Motor neuron (in vitro differentiated cells): ENCODE measurements at regions not wholly inside any gene's neighbourhood (a gene's known extent, or its start where the extent isn't known, plus 50 kb on each side); places are given as distances from the start of the nearest gene placed in this dataset.

Experiments
- ATAC-seq, 8 experiments: fragments of 200-7000 bp; cut with Tn5 transposase; replicated peaks in 6 of 8; 2 replicates each; pipeline ENCODE4 v1.8.0; 2021; ENCODE audit warnings: mild to moderate bottlenecking in 8 of 8, moderate library complexity in 8 of 8
- H3K27ac ChIP-seq, 2 donors: fragments of 250-450 bp; sonication (Bioruptor Pico); 2 replicates each; pipeline ENCODE4 v1.9.0; 2021; ENCODE audit warnings: antibody characterized with exemption in 2 of 2, mild to moderate bottlenecking in 2 of 2, moderate library complexity in 1 of 2
- H3K4me1 ChIP-seq, 2 donors: fragments of 250-450 bp; sonication (Bioruptor Pico); replicated peaks in 1 of 2; 2 replicates each; pipeline ENCODE4 v1.6.1; 2021; ENCODE audit warnings: antibody characterized with exemption in 2 of 2, mild to moderate bottlenecking in 2 of 2, moderate library complexity in 1 of 2
- H3K4me3 ChIP-seq, 5 donors: fragments of 250-450 bp; sonication (Bioruptor Pico); 2 replicates each; pipeline ENCODE4 v1.9.0; 2021; ENCODE audit warnings: antibody characterized with exemption in 5 of 5, mild to moderate bottlenecking in 5 of 5, moderate library complexity in 4 of 5
- WGBS, 10 experiments: fragments of 450-650 bp; shearing (Covaris generic); methylation state at CpG; one replicate each; pipeline ENCODE4 v1.0.0; 2022; 5-methylcytosine and 5-hydroxymethylcytosine counted together
- in situ Hi-C, 9 experiments: fragments of 400-800 bp; cut with MboI; loops; one replicate each; pipeline ENCODE4 v1.15.0; 2021; ENCODE audit warnings: low sequenced_read_pairs in 9 of 9, low pct_unique_long_range_greater_than_20kb in 2 of 9; ENCODE audit not compliant: unreplicated experiment in 9 of 9

GRCh38 chr1:79295967-79296366, 289.4 kb upstream of the ADGRL4 start:
- Histone ChIP-seq H3K4me1 (no peaks in the 10 kb centered on the region), H3K4me3 (no peak overlapping the region), H3K27ac (no peak overlapping the region)
- ATAC-seq, result no peak
- WGBS, 10 experiments, result 0 to 100% (median 83%) methylated on average over 1 to 3 of the region's 3 CpGs
- in situ Hi-C loops, result no loop called here

- in situ Hi-C loops, result no loop called here
- no peak for ATAC-seq
- H3K4me3 ChIP-seq, result no peak overlapping the region
- H3K27ac ChIP-seq, result no peak overlapping the region
- 83 to 100% (median 100%) methylated on average over 1 of the region's 1 CpG; no CpG with 5 or more reads in 2 of the 10 experiments for WGBS, 10 experiments
- H3K4me1 ChIP-seq, result no peaks in the 10 kb centered on the region
These were observed 287.1 kb upstream of the ADGRL4 start for GRCh38 chr1:79293611-79294010.

DNA sequence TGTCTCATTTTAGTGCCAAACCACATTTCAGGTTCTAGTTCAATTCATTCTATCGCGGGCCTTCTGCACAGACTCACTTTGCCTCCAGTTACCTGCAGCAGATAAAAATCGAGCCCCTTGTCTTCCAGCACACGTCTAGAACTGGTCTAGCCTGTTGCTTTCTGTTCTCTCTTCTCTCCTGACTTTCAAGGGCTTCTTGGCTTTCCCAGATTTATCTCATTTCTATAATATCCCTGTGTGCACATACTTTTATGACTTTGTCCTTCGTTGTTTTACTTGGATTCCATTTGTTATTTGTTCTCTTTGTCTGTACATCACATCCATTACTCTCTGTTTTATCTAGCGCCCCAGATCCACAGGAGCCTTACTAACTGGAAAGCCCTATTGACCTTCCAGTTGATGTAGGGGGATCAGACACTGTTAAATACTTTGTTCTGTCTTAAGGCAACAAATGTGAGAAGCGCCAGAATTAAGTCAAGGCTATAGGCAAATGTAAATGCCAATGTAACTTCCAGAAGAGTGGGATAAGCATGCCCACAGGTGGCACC, 284.5 kb upstream of the ADGRL4 start:
- Histone ChIP-seq H3K4me1 (no peaks in the 10 kb centered on the region), H3K27ac (no peak overlapping the region), H3K4me3 (no peak overlapping the region)
- in situ Hi-C loops, result no loop called here
- 66 to 94% (median 86%) methylated on average over 3 to 7 of the region's 7 CpGs; no CpG with 5 or more reads in 1 of the 10 experiments for WGBS, 10 experiments
- no peak for ATAC-seq

- WGBS, 10 experiments, result 7 to 100% (median 53%) methylated on average over 1 to 2 of the region's 2 CpGs; no CpG with 5 or more reads in 2 of the 10 experiments
- no peaks in the 10 kb centered on the region for H3K4me1 ChIP-seq
- peak in 2 of 8 experiments; percentile 55 to 66 for ATAC-seq
- no peak overlapping the region for H3K27ac ChIP-seq
- H3K4me3 ChIP-seq, result no peak overlapping the region
- in situ Hi-C loops, result no loop called here
These were observed 281.5 kb upstream of the ADGRL4 start for GRCh38 chr1:79287982-79288381.

GRCh38 chr1:79285667-79286066, 279.1 kb upstream of the ADGRL4 start:
- 0 to 97% (median 57%) methylated on average over 1 to 2 of the region's 2 CpGs; no CpG with 5 or more reads in 1 of the 10 experiments for WGBS, 10 experiments
- H3K27ac ChIP-seq, result no peak overlapping the region
- H3K4me1 ChIP-seq, result no peaks in the 10 kb centered on the region
- H3K4me3 ChIP-seq, result no peak overlapping the region
- in situ Hi-C loops, result no loop called here
- ATAC-seq, result no peak

DNA sequence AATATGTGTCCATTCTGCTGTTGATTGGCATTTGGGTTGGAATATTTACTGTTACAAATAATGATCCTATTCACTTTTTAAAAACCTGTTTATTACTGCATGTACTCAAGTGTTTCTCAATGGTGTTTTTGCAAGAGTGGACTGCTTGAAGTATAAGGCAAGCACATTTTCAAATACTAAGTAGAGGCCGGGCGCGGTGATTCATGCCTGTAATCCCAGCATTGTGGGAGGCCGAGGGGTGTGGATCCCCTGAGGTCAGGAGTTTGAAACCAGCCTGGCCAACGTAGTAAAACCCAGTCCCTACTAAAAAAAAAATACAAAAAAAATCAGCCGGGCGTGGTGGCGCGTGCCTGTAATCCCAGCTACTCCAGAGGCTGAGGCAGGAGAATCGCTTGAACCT, 276.9 kb upstream of the ADGRL4 start:
- WGBS, 10 experiments, result 20 to 94% (median 73%) methylated on average over 1 to 10 of the region's 10 CpGs; no CpG with 5 or more reads in 2 of the 10 experiments
- in situ Hi-C loops, result no loop called here
- H3K27ac ChIP-seq, result no peak overlapping the region
- no peaks in the 10 kb centered on the region for H3K4me1 ChIP-seq
- H3K4me3 ChIP-seq, result no peak overlapping the region
- ATAC-seq, result peak in 2 of 8 experiments; percentile 57 to 66

DNA sequence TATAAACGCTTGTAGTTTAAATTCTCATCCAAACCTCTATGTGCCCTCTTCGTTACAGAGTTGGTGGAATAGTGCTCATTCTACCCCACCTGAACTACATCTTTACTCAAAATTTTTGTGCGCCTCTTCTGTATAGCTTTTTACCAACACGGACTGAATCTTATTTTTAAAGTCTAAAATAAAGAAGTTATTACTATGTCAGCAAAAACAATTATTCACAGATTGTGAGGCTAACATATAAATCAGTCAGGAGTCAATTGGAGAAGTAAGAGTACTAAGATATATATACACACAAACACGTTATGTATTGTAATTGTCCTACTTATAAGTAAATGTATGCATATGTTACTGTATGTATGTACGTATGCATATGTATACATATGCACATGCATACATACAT, 274.9 kb upstream of the ADGRL4 start:
- in situ Hi-C loops, result no loop called here
- no peak overlapping the region for H3K27ac ChIP-seq
- WGBS, 10 experiments, result 0 to 90% (median 76%) methylated on average over 1 to 6 of the region's 6 CpGs
- no peak overlapping the region for H3K4me3 ChIP-seq
- no peaks in the 10 kb centered on the region for H3K4me1 ChIP-seq
- peak in 1 of 8 experiments; percentile 63 for ATAC-seq

DNA sequence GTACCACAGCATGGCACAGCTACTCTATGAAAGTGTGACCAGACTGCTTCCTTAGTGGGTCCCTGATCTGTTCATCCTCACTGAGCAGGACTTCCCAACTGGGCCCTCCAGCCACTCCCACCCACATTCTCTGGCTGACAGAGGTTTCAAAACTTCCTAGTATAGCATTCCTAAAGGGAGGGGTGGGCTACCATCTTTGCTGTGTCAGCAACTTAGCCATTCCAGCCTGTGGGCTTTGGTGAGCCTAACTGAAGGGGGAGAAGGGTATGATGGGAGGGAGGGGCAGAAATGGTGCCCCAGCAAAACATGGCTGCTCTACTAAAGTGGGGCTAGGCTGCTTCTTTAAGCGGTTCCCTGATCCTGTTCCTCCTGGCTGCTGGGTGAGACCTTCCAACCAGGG, 265.2 kb upstream of the ADGRL4 start:
- H3K4me1 ChIP-seq, result no peaks in the 10 kb centered on the region
- no peak overlapping the region for H3K4me3 ChIP-seq
- WGBS, 10 experiments, result 60% methylated on average over 1 of the region's 1 CpG; no CpG with 5 or more reads in 9 of the 10 experiments
- in situ Hi-C loops, result loop anchor here in 2 of 9 experiments (25.0 kb wide), 2 partner anchors 91 to 216 kb away; no protein-coding TSS in a partner anchor
- ATAC-seq, result no peak
- H3K27ac ChIP-seq, result no peak overlapping the region

DNA sequence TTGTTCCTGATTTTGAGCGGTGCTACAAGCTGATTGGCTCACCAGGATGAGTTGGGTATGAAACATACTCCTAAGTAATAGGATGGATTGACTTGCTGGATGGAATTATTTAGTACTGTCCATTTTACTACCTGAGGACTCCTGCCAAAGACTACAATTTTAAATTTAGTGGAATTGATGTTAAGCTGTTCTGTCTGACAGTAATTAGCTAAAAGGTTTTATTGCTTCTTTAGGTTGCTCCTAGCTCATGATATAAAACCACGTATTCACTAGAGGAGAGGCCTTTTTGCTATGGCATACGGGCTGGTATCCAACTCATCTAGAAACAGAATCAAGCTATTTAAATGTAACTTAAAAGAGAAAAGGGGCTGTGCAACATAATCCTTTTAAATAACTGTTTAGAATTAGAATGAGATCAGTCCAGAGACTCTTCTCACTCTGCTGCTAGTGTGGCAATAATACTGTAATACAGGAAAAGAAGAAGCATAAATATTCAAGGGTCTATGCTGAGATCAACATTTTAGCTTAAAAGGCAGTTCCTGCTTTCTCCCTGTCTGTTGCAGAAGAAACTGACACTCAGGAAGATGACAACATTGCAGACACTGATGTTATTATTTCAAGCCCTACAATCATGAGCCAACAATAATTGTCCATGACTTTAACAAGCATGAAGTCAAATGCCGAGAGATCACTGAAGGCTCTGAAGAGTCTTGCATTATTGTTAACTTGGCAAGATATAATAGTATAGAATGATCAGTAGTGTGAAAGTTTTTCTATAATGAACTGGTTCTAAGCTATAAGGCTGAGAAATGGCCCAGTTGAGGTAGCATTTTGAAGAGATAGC, 258.7 kb upstream of the ADGRL4 start:
- H3K27ac ChIP-seq, result no peak overlapping the region
- WGBS, 10 experiments, result 72 to 94% (median 83%) methylated on average over 1 to 4 of the region's 4 CpGs; no CpG with 5 or more reads in 1 of the 10 experiments
- H3K4me1 ChIP-seq, result no peaks in the 10 kb centered on the region
- no peak overlapping the region for H3K4me3 ChIP-seq
- peak in 1 of 8 experiments; percentile 19 for ATAC-seq
- in situ Hi-C loops, result loop anchor here in 2 of 9 experiments (10.0 to 25.0 kb wide), 3 partner anchors 90 to 222 kb away; no protein-coding TSS in a partner anchor

GRCh38 chr1:79264285-79264684, 257.8 kb upstream of the ADGRL4 start:
- Histone ChIP-seq H3K4me3 (no peak overlapping the region), H3K4me1 (no peaks in the 10 kb centered on the region), H3K27ac (no peak overlapping the region)
- ATAC-seq, result peak in 1 of 8 experiments; percentile 31
- in situ Hi-C loops, result loop anchor here in 2 of 9 experiments (10.0 to 25.0 kb wide), 3 partner anchors 91 to 223 kb away; no protein-coding TSS in a partner anchor
- WGBS, 10 experiments, result 0 to 100% (median 67%) methylated on average over 1 of the region's 1 CpG; no CpG with 5 or more reads in 1 of the 10 experiments

- in situ Hi-C loops, result loop anchor here in 2 of 9 experiments (10.0 to 25.0 kb wide), 3 partner anchors 92 to 224 kb away; no protein-coding TSS in a partner anchor
- no peaks in the 10 kb centered on the region for H3K4me1 ChIP-seq
- no peak overlapping the region for H3K27ac ChIP-seq
- H3K4me3 ChIP-seq, result no peak overlapping the region
- ATAC-seq, result peak in 6 of 8 experiments; percentile 20 to 66 (median 54)
- 0 to 79% (median 39%) methylated on average over 1 to 3 of the region's 3 CpGs for WGBS, 10 experiments
These were observed 256.3 kb upstream of the ADGRL4 start for GRCh38 chr1:79262745-79263258.

DNA sequence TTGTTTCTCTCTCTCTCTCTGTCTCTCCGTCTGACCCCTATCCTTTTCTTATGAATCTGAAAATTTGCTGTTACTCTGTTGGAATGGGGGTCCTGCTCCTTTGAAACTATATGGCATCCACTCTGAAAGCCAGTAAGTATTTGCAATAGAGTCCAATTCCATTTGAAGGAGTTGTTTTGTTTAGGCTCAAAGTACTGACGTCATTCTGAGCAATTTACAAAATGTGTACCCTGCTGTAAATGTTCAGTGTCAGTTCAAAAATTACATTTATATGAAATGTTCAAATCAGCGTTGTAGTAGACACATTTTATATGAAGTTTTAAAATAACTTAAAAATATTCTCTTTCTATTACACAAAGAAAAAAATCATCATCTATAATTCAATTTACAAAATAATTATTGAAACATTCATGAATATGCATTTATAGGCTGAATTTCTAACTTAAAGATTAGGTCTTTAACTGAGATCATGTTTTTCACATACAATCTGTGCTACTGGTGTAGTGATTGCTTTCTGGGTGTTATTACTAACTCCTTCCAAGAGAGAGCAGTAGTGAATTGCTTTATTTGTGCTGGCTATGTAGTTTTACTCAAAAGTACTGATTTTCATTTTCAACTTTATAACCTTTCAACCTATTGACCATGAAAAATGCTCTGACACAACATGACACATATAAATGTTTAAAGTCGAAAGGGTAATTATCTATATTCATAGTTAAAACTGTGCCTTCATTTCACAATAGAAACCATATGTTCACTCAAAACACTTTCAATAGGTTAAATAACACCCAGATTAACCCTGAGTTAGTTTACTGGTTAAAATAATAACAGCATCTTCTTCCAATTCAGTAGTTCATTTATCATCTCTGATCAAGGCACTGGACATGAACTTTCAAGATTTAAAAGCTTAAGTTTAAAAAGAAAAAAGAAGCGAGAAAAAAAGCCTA, 253.1 kb upstream of the ADGRL4 start:
- 28 to 68% (median 55%) methylated on average over 4 to 5 of the region's 5 CpGs for WGBS, 10 experiments
- ATAC-seq, result peak in 6 of 8 experiments; percentile 43 to 74 (median 66)
- H3K4me1 ChIP-seq, result no peaks in the 10 kb centered on the region
- no peak overlapping the region for H3K27ac ChIP-seq
- no peak overlapping the region for H3K4me3 ChIP-seq
- in situ Hi-C loops, result loop anchor here in 2 of 9 experiments (10.0 to 25.0 kb wide), 3 partner anchors 95 to 228 kb away; no protein-coding TSS in a partner anchor
